GM23338 (cell line): ENCODE measurements at regions not wholly inside any gene's neighbourhood (a gene's known extent, or its start where the extent isn't known, plus 50 kb on each side); places are given as distances from the start of the nearest gene placed in this dataset.

Experiments
- CREB1 ChIP-seq: fragments of 250-450 bp; sonication (Bioruptor Pico); IDR thresholded peaks from 2 replicates; pipeline ENCODE4 v1.5.0; 2020; ENCODE audit warnings: low read depth, mild to moderate bottlenecking, moderate library complexity
- ETS1 ChIP-seq: IDR thresholded peaks from 2 replicates; pipeline ENCODE4 v1.6.1; 2016; ENCODE audit warnings: antibody characterized with exemption
- EZH2 ChIP-seq: fragments of 200-600 bp; sonication (generic); IDR thresholded peaks from one replicate; pipeline ENCODE4 v1.8.0; 2017; ENCODE audit warnings: antibody characterized with exemption, mild to moderate bottlenecking, low read depth; ENCODE audit not compliant: unreplicated experiment
- EZH2phosphoT487 ChIP-seq: fragments of 200-600 bp; sonication (generic); IDR thresholded peaks from one replicate; pipeline ENCODE4 v1.8.1; 2018; ENCODE audit warnings: antibody characterized with exemption; ENCODE audit not compliant: unreplicated experiment
- JUNB ChIP-seq: IDR thresholded peaks from one replicate; pipeline ENCODE4 v1.6.1; 2016; ENCODE audit warnings: antibody characterized with exemption; ENCODE audit not compliant: unreplicated experiment
- NANOG ChIP-seq: IDR thresholded peaks from 2 replicates; pipeline ENCODE4 v1.6.1; 2016; ENCODE audit warnings: antibody characterized with exemption, borderline replicate concordance
- POLR2AphosphoS5 ChIP-seq: IDR thresholded peaks from 2 replicates; pipeline ENCODE4 v1.6.1; 2016; ENCODE audit warnings: antibody characterized with exemption, low read depth
- STAT1 ChIP-seq: IDR thresholded peaks from one replicate; pipeline ENCODE4 v1.6.1; 2016; ENCODE audit warnings: antibody characterized with exemption; ENCODE audit not compliant: unreplicated experiment
- ZNF114 ChIP-seq: fragments of 250-450 bp; sonication (Bioruptor Pico); IDR thresholded peaks from 2 replicates; pipeline ENCODE4 v1.5.0; 2020; ENCODE audit warnings: mild to moderate bottlenecking, moderate library complexity
- ZNF331 ChIP-seq: fragments of 250-450 bp; sonication (Bioruptor Pico); IDR thresholded peaks from 2 replicates; pipeline ENCODE4 v1.5.0; 2020; ENCODE audit warnings: low read depth, mild to moderate bottlenecking, moderate library complexity
- ZNF462 ChIP-seq: fragments of 250-450 bp; sonication (Bioruptor Pico); IDR thresholded peaks from 2 replicates; pipeline ENCODE4 v1.5.0; 2020; ENCODE audit warnings: mild to moderate bottlenecking, moderate library complexity
- TF ChIP-seq, protein P1 (sequence below), 2 experiments: fragments of 200-600 bp in 1 of 2; sonication (generic) in 1 of 2; conservative IDR thresholded peaks; 2 replicates each; pipeline versions ENCODE4 v1.5.1 to v1.6.1; 2016 to 2017; ENCODE audit warnings: antibody characterized with exemption in 2 of 2, low read depth in 2 of 2, mild to moderate bottlenecking in 2 of 2, moderate library complexity in 1 of 2
- TF ChIP-seq, protein P2 (sequence below): IDR thresholded peaks from one replicate; pipeline ENCODE4 v1.6.1; 2018; ENCODE audit warnings: antibody characterized with exemption; ENCODE audit not compliant: unreplicated experiment

DNA sequence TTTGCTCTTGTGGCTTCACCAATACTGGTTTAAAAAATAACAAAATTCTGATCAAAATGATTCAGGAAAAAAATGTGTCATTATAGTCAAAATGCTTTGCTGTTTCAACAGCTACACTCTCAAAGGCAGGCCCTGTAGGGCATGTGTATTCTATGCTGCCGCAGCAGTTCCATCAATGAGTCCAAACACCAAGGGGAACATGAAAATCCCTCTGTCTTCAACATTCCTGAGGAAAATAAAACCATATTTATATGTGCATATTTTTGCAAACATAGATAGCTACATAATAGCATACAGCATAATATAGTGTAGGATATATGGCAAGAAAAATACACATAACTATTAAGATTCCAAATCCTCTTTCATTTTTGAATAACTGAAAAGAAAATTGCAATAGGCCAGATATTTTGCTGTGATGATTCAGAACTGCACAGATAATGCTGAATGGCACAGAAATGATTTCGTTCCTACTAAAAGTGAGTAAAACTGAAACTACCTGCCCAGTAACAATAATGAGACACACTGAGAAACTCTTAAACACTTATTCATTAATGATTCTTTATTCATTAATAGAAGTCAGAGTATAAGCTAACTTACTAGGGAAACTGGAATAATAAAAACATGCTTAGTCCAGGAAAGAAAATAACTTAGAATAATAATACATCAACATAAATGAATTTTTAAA lies 343.8 kb downstream of the SUCLG1 start:
- TF ChIP-seq, protein P1, sequence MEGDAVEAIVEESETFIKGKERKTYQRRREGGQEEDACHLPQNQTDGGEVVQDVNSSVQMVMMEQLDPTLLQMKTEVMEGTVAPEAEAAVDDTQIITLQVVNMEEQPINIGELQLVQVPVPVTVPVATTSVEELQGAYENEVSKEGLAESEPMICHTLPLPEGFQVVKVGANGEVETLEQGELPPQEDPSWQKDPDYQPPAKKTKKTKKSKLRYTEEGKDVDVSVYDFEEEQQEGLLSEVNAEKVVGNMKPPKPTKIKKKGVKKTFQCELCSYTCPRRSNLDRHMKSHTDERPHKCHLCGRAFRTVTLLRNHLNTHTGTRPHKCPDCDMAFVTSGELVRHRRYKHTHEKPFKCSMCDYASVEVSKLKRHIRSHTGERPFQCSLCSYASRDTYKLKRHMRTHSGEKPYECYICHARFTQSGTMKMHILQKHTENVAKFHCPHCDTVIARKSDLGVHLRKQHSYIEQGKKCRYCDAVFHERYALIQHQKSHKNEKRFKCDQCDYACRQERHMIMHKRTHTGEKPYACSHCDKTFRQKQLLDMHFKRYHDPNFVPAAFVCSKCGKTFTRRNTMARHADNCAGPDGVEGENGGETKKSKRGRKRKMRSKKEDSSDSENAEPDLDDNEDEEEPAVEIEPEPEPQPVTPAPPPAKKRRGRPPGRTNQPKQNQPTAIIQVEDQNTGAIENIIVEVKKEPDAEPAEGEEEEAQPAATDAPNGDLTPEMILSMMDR (conservative IDR thresholded peaks at IDR 0.05; ENCODE audit: low read depth in 2 of 2): no peak
- no peak for TF ChIP-seq POLR2AphosphoS5
- no peak for TF ChIP-seq ETS1
- TF ChIP-seq ZNF331 (CRISPR knock-in tag): no peak
- TF ChIP-seq EZH2: no peak
- no peak for TF ChIP-seq EZH2phosphoT487
- TF ChIP-seq, protein P2, sequence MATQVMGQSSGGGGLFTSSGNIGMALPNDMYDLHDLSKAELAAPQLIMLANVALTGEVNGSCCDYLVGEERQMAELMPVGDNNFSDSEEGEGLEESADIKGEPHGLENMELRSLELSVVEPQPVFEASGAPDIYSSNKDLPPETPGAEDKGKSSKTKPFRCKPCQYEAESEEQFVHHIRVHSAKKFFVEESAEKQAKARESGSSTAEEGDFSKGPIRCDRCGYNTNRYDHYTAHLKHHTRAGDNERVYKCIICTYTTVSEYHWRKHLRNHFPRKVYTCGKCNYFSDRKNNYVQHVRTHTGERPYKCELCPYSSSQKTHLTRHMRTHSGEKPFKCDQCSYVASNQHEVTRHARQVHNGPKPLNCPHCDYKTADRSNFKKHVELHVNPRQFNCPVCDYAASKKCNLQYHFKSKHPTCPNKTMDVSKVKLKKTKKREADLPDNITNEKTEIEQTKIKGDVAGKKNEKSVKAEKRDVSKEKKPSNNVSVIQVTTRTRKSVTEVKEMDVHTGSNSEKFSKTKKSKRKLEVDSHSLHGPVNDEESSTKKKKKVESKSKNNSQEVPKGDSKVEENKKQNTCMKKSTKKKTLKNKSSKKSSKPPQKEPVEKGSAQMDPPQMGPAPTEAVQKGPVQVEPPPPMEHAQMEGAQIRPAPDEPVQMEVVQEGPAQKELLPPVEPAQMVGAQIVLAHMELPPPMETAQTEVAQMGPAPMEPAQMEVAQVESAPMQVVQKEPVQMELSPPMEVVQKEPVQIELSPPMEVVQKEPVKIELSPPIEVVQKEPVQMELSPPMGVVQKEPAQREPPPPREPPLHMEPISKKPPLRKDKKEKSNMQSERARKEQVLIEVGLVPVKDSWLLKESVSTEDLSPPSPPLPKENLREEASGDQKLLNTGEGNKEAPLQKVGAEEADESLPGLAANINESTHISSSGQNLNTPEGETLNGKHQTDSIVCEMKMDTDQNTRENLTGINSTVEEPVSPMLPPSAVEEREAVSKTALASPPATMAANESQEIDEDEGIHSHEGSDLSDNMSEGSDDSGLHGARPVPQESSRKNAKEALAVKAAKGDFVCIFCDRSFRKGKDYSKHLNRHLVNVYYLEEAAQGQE: no peak
- TF ChIP-seq JUNB: no peak
- TF ChIP-seq CREB1: no peak
- no peak for TF ChIP-seq ZNF114 (CRISPR knock-in tag)
- no peak for TF ChIP-seq ZNF462 (CRISPR knock-in tag)
- TF ChIP-seq NANOG: no peak
- no peak for TF ChIP-seq STAT1
